IPS DF 6.9 (cell line): ENCODE measurements at regions not wholly inside any gene's neighbourhood (a gene's known extent, or its start where the extent isn't known, plus 50 kb on each side); places are given as distances from the start of the nearest gene placed in this dataset.

ENCODE experiments used
- DNase-seq: peaks from one replicate; pipeline ENCODE4 v3.0.0-alpha.2; 2013; ENCODE audit warnings: low read depth, low spot score
- H3K27ac ChIP-seq: one replicate; pipeline ENCODE4 v1.5.1; 2013; ENCODE audit warnings: low read length, control low read depth
- H3K27me3 ChIP-seq: 2 replicates; pipeline ENCODE4 v1.6.1; 2013; ENCODE audit warnings: mild to moderate bottlenecking, low read length; ENCODE audit not compliant: control insufficient read depth, insufficient read depth
- H3K36me3 ChIP-seq: 2 replicates; pipeline ENCODE4 v1.6.1; 2013; ENCODE audit warnings: low read length; ENCODE audit not compliant: control insufficient read depth, insufficient read depth
- H3K4me1 ChIP-seq: 2 replicates; pipeline ENCODE4 v1.6.1; 2013; ENCODE audit warnings: low read length; ENCODE audit not compliant: control insufficient read depth, insufficient read depth
- H3K4me3 ChIP-seq: 2 replicates; pipeline ENCODE4 v1.5.1; 2013; ENCODE audit warnings: mild to moderate bottlenecking, low read length
- H3K9me3 ChIP-seq: 2 replicates; pipeline ENCODE4 v1.6.1; 2013; ENCODE audit warnings: low read length, inconsistent platforms; ENCODE audit not compliant: control insufficient read depth, insufficient read depth
- WGBS: extraction: QIAGEN DNeasy Blood & Tissue Kit; methylation state at CpG from one replicate; pipeline ENCODE4 v1.1.7; 2013; ENCODE audit warnings: mixed read lengths, missing lambda C conversion rate; ENCODE audit not compliant: insufficient read length, insufficient coverage; 5-methylcytosine and 5-hydroxymethylcytosine counted together

DNA sequence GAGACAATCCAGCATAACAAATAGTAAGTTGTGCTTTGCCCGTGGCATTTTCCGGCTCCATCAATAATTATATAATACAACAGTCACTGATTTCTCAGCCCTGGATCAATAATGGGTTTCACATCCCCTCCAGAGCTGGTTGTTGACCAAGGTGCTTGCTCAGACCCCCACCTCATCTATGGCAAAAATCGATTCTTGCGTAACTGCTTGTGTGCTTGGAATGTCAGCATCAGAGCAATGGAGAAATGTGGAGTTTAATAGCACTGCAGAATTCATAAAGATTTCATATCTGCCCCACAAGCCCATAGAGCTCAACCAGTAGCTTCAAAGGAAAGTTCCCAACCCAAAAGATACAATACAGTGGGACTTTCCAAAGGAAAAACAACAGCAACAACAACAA, 1098.5 kb downstream of the IGSF11 start:
- H3K27me3 ChIP-seq = no peaks in the 10 kb centered on the region
- no CpG with 5 or more reads among the region's 4 CpGs for WGBS

DNA sequence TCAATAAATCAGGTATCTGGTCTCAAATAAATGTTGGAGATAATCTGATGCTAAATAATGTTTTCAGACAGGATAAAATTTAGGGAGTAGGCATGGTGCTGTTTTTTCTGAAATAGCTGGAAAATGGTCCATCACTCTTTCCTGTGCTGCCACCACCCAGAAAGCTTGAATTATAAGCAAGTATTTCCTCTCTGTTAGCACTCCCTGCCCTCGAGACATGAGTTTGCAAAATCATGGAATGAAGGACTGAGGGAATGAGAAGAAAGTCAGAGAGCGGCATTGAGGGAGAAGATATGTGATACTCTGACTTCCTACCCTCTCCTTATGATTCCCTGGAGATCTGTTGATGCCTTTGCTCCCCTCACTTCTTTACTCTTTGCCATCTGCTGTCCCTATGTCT, 1095.7 kb downstream of the IGSF11 start:
- Histone ChIP-seq H3K27ac (no peak overlapping the region), H3K9me3 (no peaks in the 10 kb centered on the region), H3K4me1 (no peaks in the 10 kb centered on the region), H3K4me3 (no peak overlapping the region), H3K36me3 (no peaks in the 10 kb centered on the region), H3K27me3 (no peaks in the 10 kb centered on the region)
- no peak for DNase-seq
- no CpG with 5 or more reads among the region's 2 CpGs for WGBS

More for the DNA sequence above, 1098.5 kb downstream of the IGSF11 start:
- DNase-seq = no peak
- Histone ChIP-seq H3K27ac (no peak overlapping the region), H3K4me1 (no peaks in the 10 kb centered on the region), H3K9me3 (no peaks in the 10 kb centered on the region), H3K36me3 (no peaks in the 10 kb centered on the region), H3K4me3 (no peak overlapping the region)

DNA sequence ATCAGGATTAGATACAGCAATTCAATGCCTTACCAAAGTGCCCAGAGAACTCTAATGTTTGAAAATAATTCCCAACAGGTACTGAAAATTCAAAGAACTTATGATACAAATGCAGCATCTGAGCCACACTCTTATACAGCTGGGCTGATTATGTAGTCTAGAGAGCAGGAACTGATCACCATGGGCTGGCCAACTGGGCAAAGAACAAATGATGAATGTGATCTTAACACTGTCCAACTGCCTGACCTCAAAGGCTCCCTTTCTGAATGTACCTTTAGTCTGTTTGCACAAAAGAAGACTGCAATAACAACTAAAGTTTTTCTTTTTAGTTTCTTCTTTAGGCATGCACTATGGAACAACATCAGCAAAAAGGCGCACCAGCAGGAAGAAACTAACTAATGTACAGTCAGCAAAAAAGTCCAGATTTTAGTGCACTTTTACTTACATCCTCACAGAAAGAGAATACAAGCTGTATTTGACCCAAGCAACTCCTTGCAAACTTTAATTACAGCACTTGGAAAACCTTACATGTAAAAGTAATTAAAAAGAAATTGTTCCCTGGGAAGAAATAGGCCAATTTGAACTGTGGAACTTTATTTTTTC, 1095.1 kb downstream of the IGSF11 start:
- WGBS = no CpG with 5 or more reads among the region's 1 CpG
- H3K36me3 ChIP-seq = no peaks in the 10 kb centered on the region
- no peak for DNase-seq
- no peaks in the 10 kb centered on the region for H3K9me3 ChIP-seq
- no peak overlapping the region for H3K4me3 ChIP-seq
- no peaks in the 10 kb centered on the region for H3K27me3 ChIP-seq
- no peaks in the 10 kb centered on the region for H3K4me1 ChIP-seq
- H3K27ac ChIP-seq = no peak overlapping the region

DNA sequence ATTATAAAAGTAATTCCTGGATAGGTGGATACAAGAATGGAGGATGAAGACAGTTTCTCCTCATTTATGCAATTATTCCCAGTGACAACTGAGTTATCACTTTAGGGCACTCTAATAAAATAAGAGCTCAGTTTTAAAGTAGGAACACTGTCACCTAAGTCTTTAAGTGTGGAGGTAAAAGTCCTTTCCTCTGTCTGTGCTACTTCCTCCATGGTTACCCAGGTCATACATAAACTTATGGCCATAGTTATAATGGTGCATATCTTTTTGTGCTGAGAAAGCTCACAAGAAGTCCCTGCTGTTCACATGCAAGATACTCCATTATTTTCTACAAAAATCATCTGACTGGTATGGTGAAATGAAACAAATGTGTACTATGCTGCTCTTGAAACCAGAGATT, 1093.6 kb downstream of the IGSF11 start:
- H3K27me3 ChIP-seq = no peaks in the 10 kb centered on the region
- no peaks in the 10 kb centered on the region for H3K36me3 ChIP-seq
- DNase-seq = no peak
- no peaks in the 10 kb centered on the region for H3K9me3 ChIP-seq
- no peak overlapping the region for H3K4me3 ChIP-seq
- no peaks in the 10 kb centered on the region for H3K4me1 ChIP-seq
- H3K27ac ChIP-seq = no peak overlapping the region

DNA sequence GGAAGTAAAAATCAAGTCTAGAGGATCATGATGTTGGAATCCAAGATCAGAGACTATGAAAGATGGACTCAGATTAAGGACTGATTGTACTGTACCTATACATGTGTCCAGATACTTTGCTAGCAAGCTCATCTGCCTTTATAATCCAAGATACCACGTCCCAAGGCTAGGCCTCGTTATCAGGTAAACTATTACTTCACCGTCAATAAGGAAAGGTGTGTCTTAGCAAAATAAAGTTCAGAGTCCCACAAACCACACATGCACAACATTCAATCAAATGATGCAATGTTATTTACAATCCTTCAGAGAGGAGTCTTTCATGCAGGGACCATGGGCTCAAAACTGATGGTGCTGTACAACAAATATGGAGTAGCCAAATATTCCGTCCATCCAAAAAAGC, 1092.9 kb downstream of the IGSF11 start:
- H3K27me3 ChIP-seq = no peaks in the 10 kb centered on the region
- DNase-seq = no peak
- H3K4me3 ChIP-seq = no peak overlapping the region
- no peak overlapping the region for H3K27ac ChIP-seq
- H3K9me3 ChIP-seq = no peaks in the 10 kb centered on the region
- no peaks in the 10 kb centered on the region for H3K36me3 ChIP-seq
- no CpG with 5 or more reads among the region's 4 CpGs for WGBS
- no peaks in the 10 kb centered on the region for H3K4me1 ChIP-seq

DNA sequence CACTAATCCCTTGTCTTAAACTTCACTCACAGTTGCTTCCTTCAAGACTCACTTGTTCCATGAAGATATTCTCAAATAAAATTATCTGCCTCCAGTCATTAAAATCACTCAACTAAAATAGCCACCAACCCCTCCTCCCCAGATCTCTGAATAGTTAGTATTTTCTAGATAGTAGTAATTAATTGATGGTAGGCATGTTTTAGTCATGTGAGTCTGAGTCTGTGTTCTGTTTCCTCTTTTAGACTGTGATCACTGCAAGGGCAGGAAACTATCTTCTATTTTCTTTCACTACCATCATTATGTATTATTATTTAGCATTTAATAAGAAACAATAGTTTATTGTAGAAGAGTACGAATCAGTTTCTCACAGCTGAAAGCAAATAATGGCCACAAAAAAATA, 1080.5 kb downstream of the IGSF11 start:
- no peak for DNase-seq
- Histone ChIP-seq H3K4me1 (no peaks in the 10 kb centered on the region), H3K4me3 (no peak overlapping the region), H3K27me3 (no peaks in the 10 kb centered on the region), H3K9me3 (no peaks in the 10 kb centered on the region), H3K36me3 (no peaks in the 10 kb centered on the region), H3K27ac (no peak overlapping the region)
- no CpG with 5 or more reads among the region's 1 CpG for WGBS

DNA sequence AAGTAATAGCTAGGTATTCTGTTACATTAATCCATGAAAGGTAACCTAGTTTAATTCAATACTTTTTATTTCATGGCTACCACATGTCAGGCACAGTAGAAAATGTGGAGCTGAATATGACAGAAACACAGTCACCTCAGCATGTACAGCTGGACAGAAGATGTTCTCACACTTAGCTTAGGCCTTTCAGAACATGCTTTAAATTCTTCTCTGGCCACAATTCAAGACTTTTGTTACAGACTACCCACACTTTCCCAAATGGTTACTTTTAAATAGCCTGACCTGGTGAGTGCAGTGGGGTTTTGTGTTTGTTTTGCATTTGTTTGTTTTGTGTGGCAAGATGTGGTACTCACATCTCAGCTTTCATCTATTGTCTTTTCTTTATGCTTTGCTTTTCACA, 1079.5 kb downstream of the IGSF11 start:
- Histone ChIP-seq H3K27me3 (no peaks in the 10 kb centered on the region), H3K9me3 (no peaks in the 10 kb centered on the region), H3K4me1 (no peaks in the 10 kb centered on the region), H3K36me3 (no peaks in the 10 kb centered on the region), H3K4me3 (no peak overlapping the region), H3K27ac (no peak overlapping the region)
- DNase-seq = no peak

DNA sequence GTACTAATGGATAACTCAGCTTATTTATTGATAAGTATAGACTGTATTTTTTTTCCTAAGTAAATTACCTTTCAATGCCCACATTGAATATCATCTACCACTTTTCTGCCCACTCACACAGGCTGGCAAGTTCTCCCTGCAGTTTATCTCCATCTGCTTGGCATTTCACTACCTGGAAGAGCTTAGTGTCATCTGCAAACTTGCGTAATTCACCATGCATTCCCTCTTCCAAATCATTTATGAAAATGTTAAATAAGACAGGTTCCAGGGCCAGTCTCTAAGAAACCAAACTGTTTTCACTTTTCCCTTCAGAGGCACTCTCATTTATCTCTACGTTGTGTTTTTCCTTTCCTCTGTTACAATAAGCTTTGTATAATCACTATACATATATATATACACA, 1076.6 kb downstream of the IGSF11 start:
- Histone ChIP-seq H3K4me1 (no peaks in the 10 kb centered on the region), H3K27me3 (no peaks in the 10 kb centered on the region), H3K36me3 (no peaks in the 10 kb centered on the region), H3K27ac (no peak overlapping the region), H3K4me3 (no peak overlapping the region), H3K9me3 (no peaks in the 10 kb centered on the region)
- no CpG with 5 or more reads among the region's 2 CpGs for WGBS
- no peak for DNase-seq

DNA sequence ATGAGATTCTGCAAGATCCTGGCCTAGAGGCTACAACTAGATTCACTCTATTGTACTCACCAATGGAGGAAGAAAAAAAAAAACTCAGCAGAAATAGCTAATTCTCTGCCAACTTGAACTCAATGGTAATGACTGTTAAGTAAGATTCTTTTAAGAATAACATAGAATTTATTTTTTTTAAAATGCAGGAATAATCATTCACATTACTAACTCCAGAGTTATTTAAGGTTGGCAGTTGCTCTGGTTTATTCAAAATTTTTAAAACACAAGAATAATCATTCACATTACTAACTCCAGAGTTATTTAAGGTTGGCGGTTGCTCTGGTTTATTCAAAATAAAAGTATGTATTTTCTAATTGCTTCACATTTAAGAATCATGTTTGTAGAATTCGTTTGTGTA, 1071.9 kb downstream of the IGSF11 start:
- no peaks in the 10 kb centered on the region for H3K36me3 ChIP-seq
- no peak overlapping the region for H3K4me3 ChIP-seq
- no CpG with 5 or more reads among the region's 2 CpGs for WGBS
- DNase-seq = no peak
- no peaks in the 10 kb centered on the region for H3K27me3 ChIP-seq
- H3K4me1 ChIP-seq = no peaks in the 10 kb centered on the region
- H3K27ac ChIP-seq = no peak overlapping the region
- no peaks in the 10 kb centered on the region for H3K9me3 ChIP-seq

DNA sequence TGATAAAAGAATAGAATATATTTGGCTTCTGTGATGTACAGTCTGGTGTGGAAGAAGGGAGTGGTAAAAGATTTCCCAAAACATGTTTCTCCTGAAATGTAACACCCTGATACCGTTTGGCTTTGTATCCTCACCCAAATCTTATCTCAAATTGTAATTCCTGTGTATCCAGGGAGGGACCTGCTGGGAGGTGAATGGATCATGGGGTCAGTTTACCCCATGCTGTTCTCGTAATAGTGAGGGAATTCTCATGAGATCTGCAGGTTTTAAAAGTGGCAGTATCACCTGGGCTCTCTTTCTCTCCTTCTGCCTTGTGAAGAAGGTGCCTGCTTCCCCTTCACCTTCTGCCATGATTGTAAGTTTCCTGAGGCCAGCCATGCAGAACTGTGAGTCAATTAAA, 1070.8 kb downstream of the IGSF11 start:
- peak; percentile 1 for DNase-seq
- Histone ChIP-seq H3K4me3 (no peak overlapping the region), H3K27me3 (no peaks in the 10 kb centered on the region), H3K4me1 (no peaks in the 10 kb centered on the region), H3K27ac (no peak overlapping the region), H3K9me3 (no peaks in the 10 kb centered on the region), H3K36me3 (no peaks in the 10 kb centered on the region)
- WGBS = no CpG with 5 or more reads among the region's 2 CpGs

DNA sequence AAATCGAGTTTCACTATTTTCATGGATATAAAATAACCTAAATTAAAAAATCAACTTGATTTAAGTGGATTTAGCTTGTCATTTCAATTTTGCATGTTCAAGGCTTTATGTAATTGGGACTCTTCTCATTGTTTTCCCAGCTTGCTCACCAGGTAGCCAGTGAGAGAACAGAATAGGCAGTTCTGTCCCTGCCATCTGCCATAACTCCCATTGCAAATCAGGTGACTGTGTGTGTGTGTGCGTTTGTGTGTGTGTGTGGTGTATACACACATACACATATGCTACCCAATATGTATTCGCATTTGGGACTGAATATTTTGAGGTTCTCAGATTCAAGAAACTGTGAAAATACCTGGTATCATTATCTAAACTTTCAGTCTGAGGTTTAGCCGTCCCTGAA, 1069.8 kb downstream of the IGSF11 start:
- no CpG with 5 or more reads among the region's 4 CpGs for WGBS

More for the DNA sequence above, 1069.8 kb downstream of the IGSF11 start:
- H3K27ac ChIP-seq = no peak overlapping the region
- no peaks in the 10 kb centered on the region for H3K9me3 ChIP-seq
- no peaks in the 10 kb centered on the region for H3K4me1 ChIP-seq
- DNase-seq = no peak
- no peaks in the 10 kb centered on the region for H3K36me3 ChIP-seq
- no peak overlapping the region for H3K4me3 ChIP-seq
- H3K27me3 ChIP-seq = no peaks in the 10 kb centered on the region
